Nephron progenitor cell (in vitro differentiated cells): ENCODE measurements at regions not wholly inside any gene's neighbourhood (a gene's known extent, or its start where the extent isn't known, plus 50 kb on each side); places are given as distances from the start of the nearest gene placed in this dataset.
A peak's percentile ranks its signal among the peaks of the same experiment; 100 is the strongest.

Source experiments
- DNase-seq: peaks from one replicate; pipeline ENCODE4 v3.0.0; 2021
- H3K27ac Mint-ChIP-seq: 2 replicates; pipeline ENCODE4 v1.8.0; 2021; ENCODE audit warnings: mild to moderate bottlenecking, moderate library complexity, mixed read lengths
- H3K27me3 Mint-ChIP-seq: 2 replicates; pipeline ENCODE4 v1.8.0; 2021; ENCODE audit warnings: mild to moderate bottlenecking, low read depth, mixed read lengths; ENCODE audit not compliant: poor library complexity
- H3K36me3 Mint-ChIP-seq: 2 replicates; pipeline ENCODE4 v1.8.0; 2021; ENCODE audit warnings: low read depth, mixed read lengths
- H3K4me1 Mint-ChIP-seq: 2 replicates; pipeline ENCODE4 v1.8.0; 2021; ENCODE audit warnings: mixed read lengths
- H3K4me3 Mint-ChIP-seq: 2 replicates; pipeline ENCODE4 v1.8.0; 2021; ENCODE audit warnings: mild to moderate bottlenecking, moderate library complexity, mixed read lengths
- H3K9me3 Mint-ChIP-seq: 2 replicates; pipeline ENCODE4 v1.8.0; 2021; ENCODE audit warnings: mild to moderate bottlenecking, moderate library complexity, mixed read lengths
- TF ChIP-seq, protein P1 (sequence below): fragments of 200-600 bp; sonication (generic); IDR thresholded peaks from 2 replicates; pipeline ENCODE4 v1.5.0; 2021; ENCODE audit warnings: antibody characterized with exemption

DNA sequence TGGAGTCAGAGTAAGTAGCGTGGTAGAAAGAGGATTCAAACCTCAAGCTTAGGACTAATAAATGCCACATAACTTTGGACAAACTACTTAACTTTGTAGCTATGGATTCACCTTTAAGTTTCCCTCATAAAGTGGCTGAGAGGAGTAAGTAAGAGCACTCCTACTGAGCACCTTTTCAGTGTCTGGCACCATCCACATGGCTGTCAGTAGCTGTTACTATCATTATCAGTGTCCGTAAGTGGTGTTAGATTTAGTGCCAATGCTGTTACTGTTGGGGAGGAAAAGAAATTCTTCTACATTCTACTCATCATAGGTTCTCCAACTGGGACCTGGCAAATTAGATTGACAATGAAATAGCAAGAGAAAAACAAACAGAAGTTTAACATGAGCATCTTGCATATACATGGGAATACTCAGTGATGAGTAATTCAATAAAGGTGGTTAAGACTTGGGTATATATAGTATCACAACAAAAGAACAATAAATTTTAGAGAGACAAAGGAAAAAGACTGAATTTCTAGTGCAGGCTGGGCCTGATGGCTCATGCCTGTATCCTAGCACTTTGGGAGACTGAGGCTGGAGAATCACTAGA, 165.6 kb upstream of the NBEA start:
- Mint-ChIP-seq H3K27ac (no peak overlapping the region), H3K36me3 (no peaks in the 10 kb centered on the region), H3K27me3 (peaks cover 4% of the 10 kb centered on the region), H3K4me3 (no peak overlapping the region), H3K9me3 (no peaks in the 10 kb centered on the region), H3K4me1 (peaks cover 10% of the 10 kb centered on the region)
- TF ChIP-seq, protein P1, sequence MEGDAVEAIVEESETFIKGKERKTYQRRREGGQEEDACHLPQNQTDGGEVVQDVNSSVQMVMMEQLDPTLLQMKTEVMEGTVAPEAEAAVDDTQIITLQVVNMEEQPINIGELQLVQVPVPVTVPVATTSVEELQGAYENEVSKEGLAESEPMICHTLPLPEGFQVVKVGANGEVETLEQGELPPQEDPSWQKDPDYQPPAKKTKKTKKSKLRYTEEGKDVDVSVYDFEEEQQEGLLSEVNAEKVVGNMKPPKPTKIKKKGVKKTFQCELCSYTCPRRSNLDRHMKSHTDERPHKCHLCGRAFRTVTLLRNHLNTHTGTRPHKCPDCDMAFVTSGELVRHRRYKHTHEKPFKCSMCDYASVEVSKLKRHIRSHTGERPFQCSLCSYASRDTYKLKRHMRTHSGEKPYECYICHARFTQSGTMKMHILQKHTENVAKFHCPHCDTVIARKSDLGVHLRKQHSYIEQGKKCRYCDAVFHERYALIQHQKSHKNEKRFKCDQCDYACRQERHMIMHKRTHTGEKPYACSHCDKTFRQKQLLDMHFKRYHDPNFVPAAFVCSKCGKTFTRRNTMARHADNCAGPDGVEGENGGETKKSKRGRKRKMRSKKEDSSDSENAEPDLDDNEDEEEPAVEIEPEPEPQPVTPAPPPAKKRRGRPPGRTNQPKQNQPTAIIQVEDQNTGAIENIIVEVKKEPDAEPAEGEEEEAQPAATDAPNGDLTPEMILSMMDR: no peak
- DNase-seq: no peak

DNA sequence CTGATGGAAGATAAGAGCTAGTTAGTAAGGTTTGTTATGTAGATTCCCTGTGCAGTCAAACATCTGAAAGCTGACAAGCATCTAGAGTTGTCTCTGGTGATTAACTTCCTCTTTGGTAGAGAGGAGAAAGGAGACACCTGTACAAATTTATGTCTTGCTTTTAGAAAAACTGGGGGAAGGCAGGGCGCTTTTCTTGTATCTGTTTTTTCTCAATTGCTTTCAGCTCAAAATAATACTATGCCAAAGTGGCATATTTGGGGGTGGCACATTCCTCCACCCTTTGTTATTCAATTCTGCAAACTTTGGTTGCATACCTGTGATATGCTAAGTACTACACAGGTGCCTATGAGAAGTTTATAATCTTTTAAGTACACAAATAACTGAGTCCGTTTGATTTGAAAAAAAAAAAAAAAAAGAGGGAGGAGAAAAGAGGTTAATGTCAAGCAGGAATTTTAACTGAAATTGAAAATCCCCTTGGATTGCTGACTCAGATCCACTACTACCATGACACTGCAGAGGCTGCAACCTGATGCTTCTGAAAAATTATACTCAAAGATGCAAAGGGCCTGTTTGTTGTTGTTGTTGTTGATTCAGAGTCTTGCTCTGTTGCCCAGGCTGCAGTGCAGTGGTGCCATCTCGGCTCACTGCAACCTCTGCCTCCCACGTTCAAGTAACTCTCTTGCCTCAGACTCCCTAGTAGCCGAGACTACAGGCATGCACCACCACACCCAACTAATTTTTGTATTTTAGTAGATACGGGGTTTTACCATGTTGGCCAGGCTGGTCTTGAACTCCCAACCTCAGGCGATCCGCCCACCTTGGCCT, 164.8 kb upstream of the NBEA start:
- peaks cover 5% of the 10 kb centered on the region for H3K9me3 Mint-ChIP-seq
- no peak for DNase-seq
- peaks cover 7% of the 10 kb centered on the region for H3K27me3 Mint-ChIP-seq
- TF ChIP-seq, protein P1: no peak
- H3K4me1 Mint-ChIP-seq: peaks cover 10% of the 10 kb centered on the region
- no peaks in the 10 kb centered on the region for H3K36me3 Mint-ChIP-seq
- no peak overlapping the region for H3K27ac Mint-ChIP-seq
- H3K4me3 Mint-ChIP-seq: no peak overlapping the region

DNA sequence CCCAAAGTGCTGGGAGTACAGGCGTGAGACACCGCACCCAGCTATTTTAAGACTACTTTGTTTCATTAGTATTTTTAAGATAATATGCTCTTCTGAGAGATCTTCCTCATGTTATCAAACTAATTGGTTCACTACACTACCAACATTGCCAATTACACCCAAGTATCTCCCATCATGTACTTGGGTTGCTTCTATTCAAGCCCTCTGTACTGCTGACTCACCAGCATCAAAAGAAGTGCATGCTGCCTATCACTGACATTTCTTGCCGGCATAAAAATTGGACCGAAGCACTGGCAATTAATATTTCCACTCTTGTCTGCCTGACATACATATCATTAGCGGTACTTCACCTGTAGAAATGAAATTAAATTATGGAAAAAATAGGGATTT, 164.2 kb upstream of the NBEA start:
- Mint-ChIP-seq H3K27ac (no peak overlapping the region), H3K36me3 (no peaks in the 10 kb centered on the region), H3K4me1 (peaks cover 10% of the 10 kb centered on the region), H3K27me3 (peaks cover 7% of the 10 kb centered on the region), H3K9me3 (peaks cover 8% of the 10 kb centered on the region), H3K4me3 (no peak overlapping the region)
- TF ChIP-seq, protein P1: no peak
- no peak for DNase-seq

DNA sequence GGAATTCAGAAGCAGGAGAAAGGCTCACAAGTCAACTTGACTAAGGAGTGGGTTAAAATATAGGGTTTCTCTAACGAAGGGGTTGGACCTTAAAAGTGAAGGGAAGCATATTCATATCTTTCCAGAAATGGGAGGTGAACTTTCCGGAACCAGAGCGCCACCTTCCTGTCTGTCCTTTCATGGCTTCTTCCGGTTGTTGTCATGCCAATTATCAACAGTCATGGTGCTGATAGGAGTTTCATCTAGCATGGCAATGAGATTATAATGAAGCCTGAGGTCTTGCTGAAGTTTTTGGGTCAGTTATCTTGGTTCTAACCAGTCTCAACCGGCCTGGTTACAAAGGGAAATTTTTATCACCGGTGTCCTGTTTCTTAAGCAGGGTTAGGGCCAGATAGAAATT, 162.9 kb upstream of the NBEA start:
- Mint-ChIP-seq H3K27me3 (peaks cover 7% of the 10 kb centered on the region), H3K4me3 (no peak overlapping the region), H3K9me3 (peaks cover 17% of the 10 kb centered on the region), H3K27ac (peak overlapping the region; percentile 61), H3K36me3 (no peaks in the 10 kb centered on the region), H3K4me1 (peaks cover 10% of the 10 kb centered on the region)
- TF ChIP-seq, protein P1: no peak
- no peak for DNase-seq

DNA sequence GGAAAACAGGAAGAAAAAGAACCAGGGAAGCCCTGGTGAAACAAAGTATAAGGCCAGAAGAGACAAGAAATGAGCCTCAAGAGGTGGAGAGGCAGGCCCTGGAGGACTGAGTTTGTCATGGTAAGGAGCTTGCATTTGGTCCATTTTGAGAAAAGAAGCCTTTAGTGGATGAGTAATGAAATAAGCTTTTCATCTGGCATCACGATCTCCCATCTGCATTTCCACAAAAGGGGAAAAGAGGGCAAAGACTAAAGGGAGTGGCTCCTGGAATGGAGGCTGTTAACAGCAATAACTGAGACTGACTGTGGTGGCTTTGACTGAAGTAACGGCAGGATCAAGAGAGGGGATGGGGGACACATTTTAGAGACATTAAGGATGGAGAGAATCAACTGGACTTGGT, 148.8 kb upstream of the NBEA start:
- Mint-ChIP-seq H3K27me3 (peaks cover 9% of the 10 kb centered on the region), H3K36me3 (peaks cover 5% of the 10 kb centered on the region), H3K4me3 (no peak overlapping the region), H3K4me1 (no peaks in the 10 kb centered on the region), H3K27ac (no peak overlapping the region), H3K9me3 (peaks cover 25% of the 10 kb centered on the region)
- TF ChIP-seq, protein P1: no peak
- DNase-seq: no peak

DNA sequence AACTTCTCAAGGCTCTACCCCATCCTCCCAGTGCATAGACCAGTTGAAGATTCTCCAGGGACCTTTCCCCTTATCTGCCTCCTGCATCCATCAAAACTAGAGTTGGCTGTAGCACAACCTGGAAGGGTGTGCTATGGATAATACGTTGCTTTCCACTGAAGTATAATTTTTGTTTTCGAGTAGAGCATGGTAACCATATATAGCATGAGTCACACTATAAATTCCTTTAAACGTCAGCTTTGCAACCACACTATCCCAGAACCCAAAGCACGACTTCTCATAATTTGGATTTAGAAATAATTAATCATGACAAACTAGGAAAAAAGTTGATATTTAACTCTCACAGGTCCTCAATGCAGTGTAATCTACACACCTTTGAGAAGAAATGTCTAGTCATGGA, 138.3 kb upstream of the NBEA start:
- TF ChIP-seq, protein P1: no peak
- Mint-ChIP-seq H3K36me3 (no peaks in the 10 kb centered on the region), H3K4me3 (no peak overlapping the region)

More for the DNA sequence above, 138.3 kb upstream of the NBEA start:
- DNase-seq: no peak
- Mint-ChIP-seq H3K27ac (no peak overlapping the region), H3K9me3 (no peaks in the 10 kb centered on the region), H3K27me3 (peaks cover 3% of the 10 kb centered on the region), H3K4me1 (no peaks in the 10 kb centered on the region)
